ENCODE measurements at regions not wholly inside any gene's neighbourhood (a gene's known extent, or its start where the extent isn't known, plus 50 kb on each side); places are given as distances from the start of the nearest gene placed in this dataset.

- no peak for DNase-seq
- ATAC-seq, result no peak
- H3K4me3 ChIP-seq, result no peak overlapping the region
- TF ChIP-seq, protein P1, sequence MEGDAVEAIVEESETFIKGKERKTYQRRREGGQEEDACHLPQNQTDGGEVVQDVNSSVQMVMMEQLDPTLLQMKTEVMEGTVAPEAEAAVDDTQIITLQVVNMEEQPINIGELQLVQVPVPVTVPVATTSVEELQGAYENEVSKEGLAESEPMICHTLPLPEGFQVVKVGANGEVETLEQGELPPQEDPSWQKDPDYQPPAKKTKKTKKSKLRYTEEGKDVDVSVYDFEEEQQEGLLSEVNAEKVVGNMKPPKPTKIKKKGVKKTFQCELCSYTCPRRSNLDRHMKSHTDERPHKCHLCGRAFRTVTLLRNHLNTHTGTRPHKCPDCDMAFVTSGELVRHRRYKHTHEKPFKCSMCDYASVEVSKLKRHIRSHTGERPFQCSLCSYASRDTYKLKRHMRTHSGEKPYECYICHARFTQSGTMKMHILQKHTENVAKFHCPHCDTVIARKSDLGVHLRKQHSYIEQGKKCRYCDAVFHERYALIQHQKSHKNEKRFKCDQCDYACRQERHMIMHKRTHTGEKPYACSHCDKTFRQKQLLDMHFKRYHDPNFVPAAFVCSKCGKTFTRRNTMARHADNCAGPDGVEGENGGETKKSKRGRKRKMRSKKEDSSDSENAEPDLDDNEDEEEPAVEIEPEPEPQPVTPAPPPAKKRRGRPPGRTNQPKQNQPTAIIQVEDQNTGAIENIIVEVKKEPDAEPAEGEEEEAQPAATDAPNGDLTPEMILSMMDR (IDR thresholded peaks at IDR 0.05), result no peak
- H3K36me3 ChIP-seq, result no peaks in the 10 kb centered on the region
- intact Hi-C loops (cut with DNase I), result no loop called here
- no peaks in the 10 kb centered on the region for H3K9me3 ChIP-seq
- no peaks in the 10 kb centered on the region for H3K4me1 ChIP-seq
- H3K27ac ChIP-seq, result no peak overlapping the region
- H3K27me3 ChIP-seq, result no peaks in the 10 kb centered on the region
Observed at GRCh38 chr5:106324356-106324755, 1346.4 kb downstream of the EFNA5 start.

DNA sequence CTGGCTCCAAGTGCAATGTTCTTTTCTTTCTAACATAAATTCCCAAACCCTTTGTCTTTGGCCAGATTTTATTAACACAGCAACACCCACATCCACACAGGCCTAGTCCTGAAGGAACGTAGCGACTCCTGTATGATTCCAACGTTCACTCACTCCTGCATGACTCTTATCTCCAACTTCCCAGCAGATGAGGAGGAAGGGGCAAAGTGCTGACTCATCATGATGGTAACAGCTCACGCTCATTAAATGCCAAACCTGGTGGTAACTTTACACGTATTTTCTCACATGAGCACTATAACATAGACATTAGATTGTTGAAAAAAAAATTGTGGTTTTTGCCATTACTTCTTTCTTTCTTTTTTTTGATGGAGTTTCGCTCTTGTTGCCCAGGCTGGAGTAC is 1349.5 kb downstream of the EFNA5 start:
- no peak overlapping the region for H3K27ac ChIP-seq
- TF ChIP-seq, protein P1 (IDR thresholded peaks at IDR 0.05), result no peak
- no peaks in the 10 kb centered on the region for H3K36me3 ChIP-seq
- no peaks in the 10 kb centered on the region for H3K9me3 ChIP-seq
- H3K27me3 ChIP-seq, result no peaks in the 10 kb centered on the region
- no peak overlapping the region for H3K4me3 ChIP-seq
- H3K4me1 ChIP-seq, result no peaks in the 10 kb centered on the region
- intact Hi-C loops (cut with DNase I), result no loop called here
- ATAC-seq (no peak), DNase-seq (no peak)

DNA sequence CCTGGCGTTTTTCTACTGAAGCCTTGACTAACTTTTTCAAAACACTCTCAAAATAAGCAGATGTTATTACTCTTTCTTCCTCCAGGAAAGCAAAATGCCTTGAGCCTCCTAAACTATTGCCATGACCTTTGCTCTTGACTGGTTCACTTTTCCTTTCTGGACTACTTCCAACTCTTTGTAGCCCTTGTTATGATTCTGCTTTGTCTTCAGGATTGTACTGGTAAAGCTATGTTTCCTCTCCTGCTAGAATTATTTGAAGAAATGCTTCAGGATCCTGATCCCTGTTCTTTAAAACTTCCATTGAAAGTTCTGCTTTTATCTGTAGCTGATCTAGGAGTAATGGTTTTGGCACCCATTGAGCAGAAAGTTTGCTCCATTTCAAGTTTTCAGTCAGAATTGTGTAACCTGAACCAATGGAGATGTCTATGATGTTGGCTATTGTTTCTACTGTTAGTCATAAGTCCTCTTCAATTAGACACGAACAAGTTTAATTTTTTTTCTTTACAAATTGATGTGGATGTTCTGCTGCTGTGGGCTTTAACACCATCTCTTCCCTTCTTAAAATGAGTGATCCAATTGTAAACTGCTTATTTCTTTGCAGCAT is 1356.4 kb downstream of the EFNA5 start:
- no peak for DNase-seq
- TF ChIP-seq, protein P1 (IDR thresholded peaks at IDR 0.05), result no peak
- Histone ChIP-seq H3K4me3 (no peak overlapping the region), H3K36me3 (no peaks in the 10 kb centered on the region), H3K4me1 (no peaks in the 10 kb centered on the region), H3K27ac (no peak overlapping the region), H3K27me3 (no peaks in the 10 kb centered on the region), H3K9me3 (no peaks in the 10 kb centered on the region)
- no peak for ATAC-seq
- intact Hi-C loops (cut with DNase I), result no loop called here

DNA sequence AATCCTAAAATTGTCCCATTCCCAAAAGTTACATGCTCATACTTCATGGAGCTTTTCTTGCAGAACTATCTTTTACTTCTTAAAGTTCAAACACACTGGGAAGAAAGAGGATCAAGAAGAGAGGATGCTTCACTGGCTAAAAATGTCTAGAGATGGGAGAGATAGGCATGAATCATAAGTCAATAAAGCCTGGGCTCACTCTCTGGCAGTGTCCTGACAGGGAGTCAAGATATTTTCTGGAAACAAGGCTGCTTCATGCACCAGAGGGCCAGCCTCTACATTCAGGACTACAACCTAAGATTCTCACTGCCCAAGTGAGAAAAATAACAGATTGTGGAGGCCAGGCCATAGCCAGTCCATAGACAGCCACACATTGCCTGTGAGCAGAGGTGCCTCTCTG is 1358.4 kb downstream of the EFNA5 start:
- intact Hi-C loops (cut with DNase I), result no loop called here
- H3K4me1 ChIP-seq, result no peaks in the 10 kb centered on the region
- ATAC-seq, result no peak

GRCh38 chr5:106311230-106311915 is 1359.4 kb downstream of the EFNA5 start:
- TF ChIP-seq, protein P1 (IDR thresholded peaks at IDR 0.05), result no peak
- intact Hi-C loops (cut with DNase I), result no loop called here
- Histone ChIP-seq H3K9me3 (no peaks in the 10 kb centered on the region), H3K27me3 (no peaks in the 10 kb centered on the region), H3K36me3 (no peaks in the 10 kb centered on the region), H3K27ac (no peak overlapping the region), H3K4me1 (no peaks in the 10 kb centered on the region), H3K4me3 (no peak overlapping the region)
- ATAC-seq (no peak), DNase-seq (no peak)

More for the DNA sequence above, 1358.4 kb downstream of the EFNA5 start:
- no peak overlapping the region for H3K27ac ChIP-seq
- no peaks in the 10 kb centered on the region for H3K9me3 ChIP-seq
- TF ChIP-seq, protein P1 (IDR thresholded peaks at IDR 0.05), result no peak
- no peaks in the 10 kb centered on the region for H3K27me3 ChIP-seq
- no peak for DNase-seq
- H3K4me3 ChIP-seq, result no peak overlapping the region
- H3K36me3 ChIP-seq, result no peaks in the 10 kb centered on the region
